PFSK-1 (cell line): ENCODE measurements at regions not wholly inside any gene's neighbourhood (a gene's known extent, or its start where the extent isn't known, plus 50 kb on each side); places are given as distances from the start of the nearest gene placed in this dataset.

Experiments used
- FOXP2 ChIP-seq: optimal IDR thresholded peaks from 2 replicates; pipeline ENCODE3; 2011; ENCODE audit warnings: borderline replicate concordance, control low read depth, inconsistent platforms; ENCODE audit not compliant: insufficient read depth; ENCODE audit errors: extremely low read length, extremely low read depth
- SIN3A ChIP-seq: IDR thresholded peaks from 2 replicates; pipeline ENCODE4 v1.6.1; 2012; ENCODE audit warnings: mild to moderate bottlenecking, low read length, moderate library complexity, borderline replicate concordance; ENCODE audit not compliant: insufficient read depth
- TAF1 ChIP-seq: IDR thresholded peaks from 2 replicates; pipeline ENCODE4 v1.6.1; 2012; ENCODE audit warnings: low read length, control low read depth, borderline replicate concordance; ENCODE audit not compliant: insufficient read depth
- TF ChIP-seq, protein P1 (sequence below), 2 experiments: IDR thresholded peaks; 2 replicates each; pipeline versions ENCODE4 v1.6.1 to v1.8.0; 2011 to 2012; ENCODE audit warnings: low read depth in 2 of 2, low read length in 2 of 2, control low read depth in 1 of 2, inconsistent platforms in 1 of 2, mild to moderate bottlenecking in 1 of 2, moderate library complexity in 1 of 2; ENCODE audit not compliant: insufficient read depth in 1 of 2

DNA sequence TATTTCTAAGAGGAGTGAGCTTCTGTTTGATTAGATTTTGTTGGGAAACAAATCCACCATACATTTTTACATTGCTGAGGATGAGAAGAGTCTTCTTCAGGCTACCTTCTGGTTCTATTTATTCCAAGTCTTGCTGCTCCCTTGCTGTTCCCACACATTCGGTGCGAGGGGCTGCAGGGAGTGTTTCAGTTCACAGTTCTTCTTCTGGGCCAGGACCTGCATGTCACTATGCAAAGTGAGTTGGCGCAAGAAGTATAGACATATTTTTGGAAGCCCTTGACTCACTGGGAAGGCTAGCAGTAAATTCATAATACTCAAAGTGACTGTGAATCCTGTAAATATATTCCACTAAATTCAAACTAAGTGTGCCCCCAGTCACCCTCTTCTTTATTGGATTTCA, 657.9 kb downstream of the TAF11L14 start:
- TF ChIP-seq, protein P1, sequence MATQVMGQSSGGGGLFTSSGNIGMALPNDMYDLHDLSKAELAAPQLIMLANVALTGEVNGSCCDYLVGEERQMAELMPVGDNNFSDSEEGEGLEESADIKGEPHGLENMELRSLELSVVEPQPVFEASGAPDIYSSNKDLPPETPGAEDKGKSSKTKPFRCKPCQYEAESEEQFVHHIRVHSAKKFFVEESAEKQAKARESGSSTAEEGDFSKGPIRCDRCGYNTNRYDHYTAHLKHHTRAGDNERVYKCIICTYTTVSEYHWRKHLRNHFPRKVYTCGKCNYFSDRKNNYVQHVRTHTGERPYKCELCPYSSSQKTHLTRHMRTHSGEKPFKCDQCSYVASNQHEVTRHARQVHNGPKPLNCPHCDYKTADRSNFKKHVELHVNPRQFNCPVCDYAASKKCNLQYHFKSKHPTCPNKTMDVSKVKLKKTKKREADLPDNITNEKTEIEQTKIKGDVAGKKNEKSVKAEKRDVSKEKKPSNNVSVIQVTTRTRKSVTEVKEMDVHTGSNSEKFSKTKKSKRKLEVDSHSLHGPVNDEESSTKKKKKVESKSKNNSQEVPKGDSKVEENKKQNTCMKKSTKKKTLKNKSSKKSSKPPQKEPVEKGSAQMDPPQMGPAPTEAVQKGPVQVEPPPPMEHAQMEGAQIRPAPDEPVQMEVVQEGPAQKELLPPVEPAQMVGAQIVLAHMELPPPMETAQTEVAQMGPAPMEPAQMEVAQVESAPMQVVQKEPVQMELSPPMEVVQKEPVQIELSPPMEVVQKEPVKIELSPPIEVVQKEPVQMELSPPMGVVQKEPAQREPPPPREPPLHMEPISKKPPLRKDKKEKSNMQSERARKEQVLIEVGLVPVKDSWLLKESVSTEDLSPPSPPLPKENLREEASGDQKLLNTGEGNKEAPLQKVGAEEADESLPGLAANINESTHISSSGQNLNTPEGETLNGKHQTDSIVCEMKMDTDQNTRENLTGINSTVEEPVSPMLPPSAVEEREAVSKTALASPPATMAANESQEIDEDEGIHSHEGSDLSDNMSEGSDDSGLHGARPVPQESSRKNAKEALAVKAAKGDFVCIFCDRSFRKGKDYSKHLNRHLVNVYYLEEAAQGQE (IDR thresholded peaks at IDR 0.05; ENCODE audit: insufficient read depth in 1 of 2, low read depth in 2 of 2, low read length in 2 of 2), result no peak
- TF ChIP-seq SIN3A, result no peak
- no peak for TF ChIP-seq TAF1
- TF ChIP-seq FOXP2, result no peak
